K562 (cell line): ENCODE measurements at regions not wholly inside any gene's neighbourhood (a gene's known extent, or its start where the extent isn't known, plus 50 kb on each side); places are given as distances from the start of the nearest gene placed in this dataset.

Experiments
- ATAC-seq: fragments of 200-7000 bp; cut with Tn5 transposase; 3 replicates; pipeline ENCODE4 v1.9.1; 2020; ENCODE audit warnings: moderate library complexity
- BruUV-seq: library from RNA; stranded (reverse); fragments of 400-500 nt; replicated peaks from 2 replicates; lab custom pipeline; 2021; lab: Mats Ljungman, UMichigan
- CTCF ChIA-PET: fragments of 300-600 bp; formaldehyde crosslinking; extraction: SDS; loops from one replicate; lab custom pipeline; 2021; ENCODE audit warnings: low intra/inter-chr PET ratio; lab: Yijun Ruan, JAX
- POLR2A ChIA-PET: fragments of 300-600, 350-650 bp; sonication (Branson Sonifier 250); formaldehyde crosslinking; extraction: SDS; loops from one replicate; lab custom pipeline; 2021; ENCODE audit warnings: antibody characterized with exemption, inconsistent platforms; lab: Yijun Ruan, JAX
- DNase-seq, 4 experiments: peaks; one replicate each; pipeline versions ENCODE4 v3.0.0 to v3.0.0-alpha.2; 2011 to 2018; ENCODE audit warnings: low spot score in 3 of 4, mixed read lengths in 3 of 4; ENCODE audit errors: extremely low read depth in 1 of 4
- FAIRE-seq: peaks from 2 replicates; lab custom pipeline; 2011; peaks lifted over from hg19 to GRCh38; lab: Jason Lieb, UNC
- H2AFZ ChIP-seq: 2 replicates; pipeline ENCODE4 v1.6.0; 2011; ENCODE audit warnings: low read depth, low read length, control low read depth, inconsistent platforms
- H3K27ac ChIP-seq: fragments of 200-600 bp; 3 replicates; pipeline ENCODE4 v1.8.0; 2011; ENCODE audit warnings: low read depth, mild to moderate bottlenecking, control low read depth, inconsistent platforms, low read length, moderate library complexity, mixed read lengths; ENCODE audit errors: extremely low read depth
- H3K27me3 ChIP-seq, 2 experiments: fragments of 300-600 bp in 1 of 2; 2 replicates in 1 of 2; 3 replicates in 1 of 2; pipeline versions ENCODE4 v1.6.0 to v1.8.0; 2011; ENCODE audit warnings: inconsistent platforms in 2 of 2, low read length in 2 of 2, mild to moderate bottlenecking in 1 of 2, mixed read lengths in 1 of 2, moderate library complexity in 1 of 2; ENCODE audit not compliant: control insufficient read depth in 2 of 2, insufficient read depth in 2 of 2
- H3K36me3 ChIP-seq: fragments of 300-600 bp; 3 replicates; pipeline ENCODE4 v1.8.0; 2011; ENCODE audit warnings: mild to moderate bottlenecking, low read length, inconsistent platforms; ENCODE audit not compliant: control insufficient read depth, insufficient read depth
- H3K4me1 ChIP-seq, 2 experiments: fragments of 200-600 bp in 1 of 2; replicated peaks in 1 of 2; 2 replicates in 1 of 2; 3 replicates in 1 of 2; pipeline versions ENCODE4 v1.5.1 to v1.8.0; 2011; ENCODE audit warnings: inconsistent platforms in 2 of 2, low read length in 2 of 2, mild to moderate bottlenecking in 1 of 2, mixed read lengths in 1 of 2, moderate library complexity in 1 of 2; ENCODE audit not compliant: control insufficient read depth in 2 of 2, insufficient read depth in 2 of 2
- H3K4me2 ChIP-seq: 2 replicates; pipeline ENCODE4 v1.6.1; 2011; ENCODE audit warnings: low read length, control low read depth, inconsistent platforms, mixed read lengths; ENCODE audit not compliant: insufficient read depth
- H3K4me3 ChIP-seq: fragments of 200-600 bp; sonication (generic), shearing (Covaris generic); 2 replicates; pipeline ENCODE4 v1.5.1; 2016; ENCODE audit warnings: control low read depth, inconsistent platforms
- H3K79me2 ChIP-seq: fragments of 200-600 bp; 3 replicates; pipeline ENCODE4 v1.8.0; 2011; ENCODE audit warnings: low read length, inconsistent platforms; ENCODE audit not compliant: control insufficient read depth, insufficient read depth
- H3K9ac ChIP-seq, 2 experiments: 2 replicates each; pipeline versions ENCODE4 v1.6.0 to v1.6.1; 2011; ENCODE audit warnings: low read depth in 2 of 2, low read length in 2 of 2, control low read depth in 1 of 2, inconsistent platforms in 1 of 2, mild to moderate bottlenecking in 1 of 2, mixed read lengths in 1 of 2; ENCODE audit not compliant: insufficient read depth in 1 of 2
- H3K9me1 ChIP-seq: one replicate; pipeline ENCODE4 v1.6.0; 2011; ENCODE audit warnings: inconsistent platforms, mild to moderate bottlenecking, low read length, moderate library complexity; ENCODE audit not compliant: control insufficient read depth, insufficient read depth
- H3K9me3 ChIP-seq: replicated peaks from 2 replicates; pipeline ENCODE4 v1.5.1; 2011; ENCODE audit warnings: low read depth, low read length, inconsistent platforms; ENCODE audit not compliant: control insufficient read depth, insufficient read depth
- H4K20me1 ChIP-seq: replicated peaks from 2 replicates; pipeline ENCODE4 v1.6.1; 2011; ENCODE audit warnings: low read length, inconsistent platforms, mixed read lengths; ENCODE audit not compliant: control insufficient read depth, insufficient read depth
- BRD4 ChIP-seq: fragments of 200-600 bp; sonication (generic); IDR thresholded peaks from 2 replicates; pipeline ENCODE4 v1.6.1; 2017; ENCODE audit warnings: inconsistent platforms
- CBFA2T3 ChIP-seq: fragments of 450-650 bp; IDR thresholded peaks from 2 replicates; pipeline ENCODE4 v1.6.1; 2017
- KAT7 ChIP-seq: sonication (generic); formaldehyde crosslinking; IDR thresholded peaks from 2 replicates; pipeline ENCODE4 v1.8.0; 2022; ENCODE audit warnings: missing genetic modification reagents, mild to moderate bottlenecking, borderline replicate concordance
- NELFE ChIP-seq: IDR thresholded peaks from 2 replicates; pipeline ENCODE4 v1.6.1; 2011; ENCODE audit warnings: mild to moderate bottlenecking; ENCODE audit not compliant: insufficient read depth, insufficient read length
- ZFP30 ChIP-seq: fragments of 250-450 bp; sonication (Bioruptor Pico); IDR thresholded peaks from 2 replicates; pipeline ENCODE4 v1.8.0; 2022; ENCODE audit warnings: moderate library complexity, mild to moderate bottlenecking, inconsistent platforms, borderline replicate concordance
- ZNF311 ChIP-seq: fragments of 250-450 bp; sonication (Bioruptor Pico); IDR thresholded peaks from 2 replicates; pipeline ENCODE4 v1.4.0; 2020; ENCODE audit warnings: mild to moderate bottlenecking, moderate library complexity
- ZNF830 ChIP-seq: fragments of 250-450 bp; sonication (Bioruptor Pico); IDR thresholded peaks from 2 replicates; pipeline ENCODE4 v1.5.0; 2021; ENCODE audit warnings: mild to moderate bottlenecking
- in situ Hi-C: fragments of 300-500 bp; cut with MboI; formaldehyde crosslinking; loops from 4 replicates; pipeline ENCODE4 v1.15.0; 2018; ENCODE audit warnings: inconsistent platforms, mixed read lengths
- intact Hi-C: fragments of 100-400 bp; cut with micrococcal nuclease; formaldehyde crosslinking; loops from 2 replicates; pipeline ENCODE4 v1.14.2; 2022
- TF ChIP-seq, protein P1 (sequence below), 2 experiments: IDR thresholded peaks; 2 replicates each; pipeline ENCODE4 v1.6.1; 2011; ENCODE audit warnings: borderline replicate concordance in 1 of 2, control low read depth in 1 of 2, low read depth in 1 of 2, low read length in 1 of 2, mild to moderate bottlenecking in 1 of 2, mixed read lengths in 1 of 2, moderate library complexity in 1 of 2; ENCODE audit not compliant: insufficient read depth in 1 of 2, insufficient read length in 1 of 2, poor library complexity in 1 of 2, severe bottlenecking in 1 of 2; ENCODE audit errors: extremely low read depth in 1 of 2
- TF ChIP-seq, protein P2 (sequence below): fragments of 450-650 bp; formaldehyde crosslinking; IDR thresholded peaks from 2 replicates; pipeline ENCODE4 v1.4.0; 2020; ENCODE audit warnings: mild to moderate bottlenecking
- TF ChIP-seq, protein P3 (sequence below): fragments of 450-650 bp; IDR thresholded peaks from 2 replicates; pipeline ENCODE4 v1.6.1; 2016; ENCODE audit warnings: borderline replicate concordance
- TF ChIP-seq, protein P4 (sequence below): fragments of 450-650 bp; IDR thresholded peaks from 2 replicates; pipeline ENCODE4 v1.6.1; 2016; ENCODE audit warnings: low read depth, mild to moderate bottlenecking, moderate library complexity
- TF ChIP-seq, protein P5 (sequence below): fragments of 250-450 bp; sonication (Bioruptor Pico); IDR thresholded peaks from 2 replicates; pipeline ENCODE4 v1.8.0; 2021; ENCODE audit warnings: moderate library complexity, mild to moderate bottlenecking, inconsistent platforms
- TF ChIP-seq, protein P6 (sequence below): sonication (generic); formaldehyde crosslinking; IDR thresholded peaks from 2 replicates; pipeline ENCODE4 v1.8.1; 2023; ENCODE audit warnings: mild to moderate bottlenecking, missing genetic modification reagents

DNA sequence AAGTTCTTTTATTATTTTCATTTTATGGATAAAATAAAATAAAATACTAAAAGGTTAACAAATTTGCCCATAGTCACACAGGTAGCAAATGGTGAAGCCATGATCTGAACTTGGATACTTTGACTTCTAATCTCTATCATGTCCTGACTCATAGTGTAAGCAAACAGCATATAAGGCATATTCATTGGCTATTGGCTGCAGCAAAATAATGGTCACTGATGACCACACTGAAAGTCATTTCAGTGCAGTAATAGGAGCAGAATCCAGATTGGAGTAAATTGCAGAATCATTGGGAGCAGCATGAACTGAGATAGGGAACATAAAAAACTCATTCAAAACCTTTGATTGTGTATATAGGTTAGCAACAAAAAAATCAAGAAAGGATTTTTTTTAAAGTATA is 262.9 kb downstream of the PLA2G4A start:
- DNase-seq (no peak), ATAC-seq (no peak), FAIRE-seq (no peak)
- Histone ChIP-seq H4K20me1 (no peaks in the 10 kb centered on the region), H3K4me2 (no peak overlapping the region), H3K27ac (no peak overlapping the region), H3K27me3 (no peaks in the 10 kb centered on the region), H2AFZ (no peak overlapping the region), H3K36me3 (no peaks in the 10 kb centered on the region), H3K4me1 (no peaks in the 10 kb centered on the region), H3K9me3 (no peaks in the 10 kb centered on the region; the same call in 1 of the 2 replicates), H3K9me1 (no peaks in the 10 kb centered on the region), H3K79me2 (no peaks in the 10 kb centered on the region), H3K4me3 (no peak overlapping the region), H3K9ac (no peak overlapping the region)
- ChIA-PET CTCF (no interaction called here), POLR2A (no interaction called here)
- in situ Hi-C loops (no loop called here), intact Hi-C loops (no loop called here)
- BruUV-seq: no TSS peak
- TF ChIP-seq, protein P1, sequence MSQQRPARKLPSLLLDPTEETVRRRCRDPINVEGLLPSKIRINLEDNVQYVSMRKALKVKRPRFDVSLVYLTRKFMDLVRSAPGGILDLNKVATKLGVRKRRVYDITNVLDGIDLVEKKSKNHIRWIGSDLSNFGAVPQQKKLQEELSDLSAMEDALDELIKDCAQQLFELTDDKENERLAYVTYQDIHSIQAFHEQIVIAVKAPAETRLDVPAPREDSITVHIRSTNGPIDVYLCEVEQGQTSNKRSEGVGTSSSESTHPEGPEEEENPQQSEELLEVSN (IDR thresholded peaks at IDR 0.05; ENCODE audit: borderline replicate concordance in 1 of 2, extremely low read depth in 1 of 2, insufficient read depth in 1 of 2, insufficient read length in 1 of 2, low read depth in 1 of 2, low read length in 1 of 2, poor library complexity in 1 of 2, severe bottlenecking in 1 of 2): no peak
- no peak for TF ChIP-seq KAT7 (CRISPR knock-in tag)
- TF ChIP-seq ZNF830: no peak
- no peak for TF ChIP-seq ZNF311 (CRISPR knock-in tag)
- no peak for TF ChIP-seq BRD4
- TF ChIP-seq, protein P2, sequence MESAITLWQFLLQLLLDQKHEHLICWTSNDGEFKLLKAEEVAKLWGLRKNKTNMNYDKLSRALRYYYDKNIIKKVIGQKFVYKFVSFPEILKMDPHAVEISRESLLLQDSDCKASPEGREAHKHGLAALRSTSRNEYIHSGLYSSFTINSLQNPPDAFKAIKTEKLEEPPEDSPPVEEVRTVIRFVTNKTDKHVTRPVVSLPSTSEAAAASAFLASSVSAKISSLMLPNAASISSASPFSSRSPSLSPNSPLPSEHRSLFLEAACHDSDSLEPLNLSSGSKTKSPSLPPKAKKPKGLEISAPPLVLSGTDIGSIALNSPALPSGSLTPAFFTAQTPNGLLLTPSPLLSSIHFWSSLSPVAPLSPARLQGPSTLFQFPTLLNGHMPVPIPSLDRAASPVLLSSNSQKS (CRISPR knock-in tag): no peak
- TF ChIP-seq NELFE: no peak
- TF ChIP-seq, protein P3, sequence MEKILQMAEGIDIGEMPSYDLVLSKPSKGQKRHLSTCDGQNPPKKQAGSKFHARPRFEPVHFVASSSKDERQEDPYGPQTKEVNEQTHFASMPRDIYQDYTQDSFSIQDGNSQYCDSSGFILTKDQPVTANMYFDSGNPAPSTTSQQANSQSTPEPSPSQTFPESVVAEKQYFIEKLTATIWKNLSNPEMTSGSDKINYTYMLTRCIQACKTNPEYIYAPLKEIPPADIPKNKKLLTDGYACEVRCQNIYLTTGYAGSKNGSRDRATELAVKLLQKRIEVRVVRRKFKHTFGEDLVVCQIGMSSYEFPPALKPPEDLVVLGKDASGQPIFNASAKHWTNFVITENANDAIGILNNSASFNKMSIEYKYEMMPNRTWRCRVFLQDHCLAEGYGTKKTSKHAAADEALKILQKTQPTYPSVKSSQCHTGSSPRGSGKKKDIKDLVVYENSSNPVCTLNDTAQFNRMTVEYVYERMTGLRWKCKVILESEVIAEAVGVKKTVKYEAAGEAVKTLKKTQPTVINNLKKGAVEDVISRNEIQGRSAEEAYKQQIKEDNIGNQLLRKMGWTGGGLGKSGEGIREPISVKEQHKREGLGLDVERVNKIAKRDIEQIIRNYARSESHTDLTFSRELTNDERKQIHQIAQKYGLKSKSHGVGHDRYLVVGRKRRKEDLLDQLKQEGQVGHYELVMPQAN: no peak
- TF ChIP-seq, protein P4, sequence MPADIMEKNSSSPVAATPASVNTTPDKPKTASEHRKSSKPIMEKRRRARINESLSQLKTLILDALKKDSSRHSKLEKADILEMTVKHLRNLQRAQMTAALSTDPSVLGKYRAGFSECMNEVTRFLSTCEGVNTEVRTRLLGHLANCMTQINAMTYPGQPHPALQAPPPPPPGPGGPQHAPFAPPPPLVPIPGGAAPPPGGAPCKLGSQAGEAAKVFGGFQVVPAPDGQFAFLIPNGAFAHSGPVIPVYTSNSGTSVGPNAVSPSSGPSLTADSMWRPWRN: no peak
- TF ChIP-seq CBFA2T3: no peak
- TF ChIP-seq, protein P5, sequence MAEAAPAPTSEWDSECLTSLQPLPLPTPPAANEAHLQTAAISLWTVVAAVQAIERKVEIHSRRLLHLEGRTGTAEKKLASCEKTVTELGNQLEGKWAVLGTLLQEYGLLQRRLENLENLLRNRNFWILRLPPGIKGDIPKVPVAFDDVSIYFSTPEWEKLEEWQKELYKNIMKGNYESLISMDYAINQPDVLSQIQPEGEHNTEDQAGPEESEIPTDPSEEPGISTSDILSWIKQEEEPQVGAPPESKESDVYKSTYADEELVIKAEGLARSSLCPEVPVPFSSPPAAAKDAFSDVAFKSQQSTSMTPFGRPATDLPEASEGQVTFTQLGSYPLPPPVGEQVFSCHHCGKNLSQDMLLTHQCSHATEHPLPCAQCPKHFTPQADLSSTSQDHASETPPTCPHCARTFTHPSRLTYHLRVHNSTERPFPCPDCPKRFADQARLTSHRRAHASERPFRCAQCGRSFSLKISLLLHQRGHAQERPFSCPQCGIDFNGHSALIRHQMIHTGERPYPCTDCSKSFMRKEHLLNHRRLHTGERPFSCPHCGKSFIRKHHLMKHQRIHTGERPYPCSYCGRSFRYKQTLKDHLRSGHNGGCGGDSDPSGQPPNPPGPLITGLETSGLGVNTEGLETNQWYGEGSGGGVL (CRISPR knock-in tag): no peak
- TF ChIP-seq, protein P6, sequence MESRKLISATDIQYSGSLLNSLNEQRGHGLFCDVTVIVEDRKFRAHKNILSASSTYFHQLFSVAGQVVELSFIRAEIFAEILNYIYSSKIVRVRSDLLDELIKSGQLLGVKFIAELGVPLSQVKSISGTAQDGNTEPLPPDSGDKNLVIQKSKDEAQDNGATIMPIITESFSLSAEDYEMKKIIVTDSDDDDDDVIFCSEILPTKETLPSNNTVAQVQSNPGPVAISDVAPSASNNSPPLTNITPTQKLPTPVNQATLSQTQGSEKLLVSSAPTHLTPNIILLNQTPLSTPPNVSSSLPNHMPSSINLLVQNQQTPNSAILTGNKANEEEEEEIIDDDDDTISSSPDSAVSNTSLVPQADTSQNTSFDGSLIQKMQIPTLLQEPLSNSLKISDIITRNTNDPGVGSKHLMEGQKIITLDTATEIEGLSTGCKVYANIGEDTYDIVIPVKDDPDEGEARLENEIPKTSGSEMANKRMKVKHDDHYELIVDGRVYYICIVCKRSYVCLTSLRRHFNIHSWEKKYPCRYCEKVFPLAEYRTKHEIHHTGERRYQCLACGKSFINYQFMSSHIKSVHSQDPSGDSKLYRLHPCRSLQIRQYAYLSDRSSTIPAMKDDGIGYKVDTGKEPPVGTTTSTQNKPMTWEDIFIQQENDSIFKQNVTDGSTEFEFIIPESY (CRISPR knock-in tag): no peak
- TF ChIP-seq ZFP30: no peak
